ENCODE measurements at regions not wholly inside any gene's neighbourhood (a gene's known extent, or its start where the extent isn't known, plus 50 kb on each side); places are given as distances from the start of the nearest gene placed in this dataset.

DNA sequence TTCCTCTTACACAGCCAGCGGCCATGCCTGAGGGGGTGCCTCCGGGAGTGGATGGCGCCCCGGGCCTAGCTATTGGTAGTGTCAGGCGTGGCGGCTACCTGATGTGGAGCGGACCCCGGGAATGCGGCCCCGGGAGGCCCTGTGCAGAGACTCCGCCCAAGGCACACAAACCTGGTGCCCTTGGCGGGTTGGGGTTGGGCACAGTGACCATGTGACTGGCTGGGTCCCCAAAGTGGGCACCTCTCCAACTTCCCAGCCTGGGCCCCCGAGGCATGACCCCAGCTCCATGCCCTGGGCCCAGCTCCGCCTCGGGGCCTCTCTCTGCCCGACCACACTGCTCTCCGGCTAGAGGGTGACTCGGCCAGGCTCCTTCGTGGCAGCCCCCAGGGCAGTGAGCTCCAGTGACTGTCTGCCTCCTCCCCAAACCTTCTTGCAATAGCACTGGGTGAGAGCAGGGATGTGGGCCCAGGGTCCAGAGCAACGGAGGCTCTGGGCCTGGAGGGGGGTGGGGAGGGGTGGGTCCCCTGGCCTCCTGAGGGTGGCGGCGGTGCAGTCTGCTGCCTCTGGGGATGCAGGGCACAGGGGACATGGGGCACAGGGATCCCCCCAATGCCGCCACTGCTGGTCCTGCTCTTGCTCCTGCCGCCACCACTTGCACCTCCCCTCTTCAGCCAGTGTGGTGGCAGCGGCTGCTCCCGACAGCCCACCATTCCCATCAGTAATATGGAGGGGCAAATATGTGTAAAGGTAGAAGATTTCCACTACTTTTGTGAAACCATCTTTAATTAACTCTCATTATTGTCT is 942.9 kb upstream of the EPHA7 start:
- no peak for DNase-seq

DNA sequence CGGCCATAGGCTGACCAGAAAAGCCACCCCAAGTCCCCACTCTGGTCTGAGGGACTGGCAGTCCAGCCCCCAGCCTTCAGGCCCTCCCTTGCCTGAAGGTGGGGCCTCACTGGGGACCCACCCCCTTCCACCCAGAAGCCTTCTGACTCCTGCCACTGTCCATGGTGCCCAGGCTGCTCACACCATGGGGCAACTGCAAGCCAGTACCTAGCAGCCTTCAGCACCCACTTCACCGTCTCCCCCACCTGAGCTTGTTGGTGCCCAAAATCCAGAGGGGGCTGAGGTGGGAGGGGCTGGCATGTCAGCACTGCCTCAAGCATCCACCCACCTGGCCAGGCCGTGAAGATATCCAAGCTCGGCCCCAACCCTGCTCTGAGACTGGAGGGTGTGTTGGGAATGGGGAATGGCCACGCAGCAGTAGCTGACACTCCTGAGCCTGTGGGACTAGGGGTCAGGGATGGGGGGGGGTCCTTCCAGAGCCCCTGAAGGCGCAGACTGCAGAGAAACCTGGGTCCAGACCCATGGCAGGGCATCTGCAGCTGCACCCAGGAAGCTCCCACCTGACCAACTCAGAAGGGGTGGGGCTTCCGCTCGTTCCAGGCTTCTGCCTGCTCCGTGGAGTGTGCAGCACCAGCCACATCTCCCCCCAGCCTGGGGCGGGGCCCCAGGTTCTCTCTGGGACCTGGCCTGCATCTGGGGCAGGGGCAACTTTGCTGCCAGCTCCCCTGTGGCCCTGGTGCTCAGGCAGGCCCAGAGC is 942.1 kb upstream of the EPHA7 start:
- DNase-seq, result no peak

DNA sequence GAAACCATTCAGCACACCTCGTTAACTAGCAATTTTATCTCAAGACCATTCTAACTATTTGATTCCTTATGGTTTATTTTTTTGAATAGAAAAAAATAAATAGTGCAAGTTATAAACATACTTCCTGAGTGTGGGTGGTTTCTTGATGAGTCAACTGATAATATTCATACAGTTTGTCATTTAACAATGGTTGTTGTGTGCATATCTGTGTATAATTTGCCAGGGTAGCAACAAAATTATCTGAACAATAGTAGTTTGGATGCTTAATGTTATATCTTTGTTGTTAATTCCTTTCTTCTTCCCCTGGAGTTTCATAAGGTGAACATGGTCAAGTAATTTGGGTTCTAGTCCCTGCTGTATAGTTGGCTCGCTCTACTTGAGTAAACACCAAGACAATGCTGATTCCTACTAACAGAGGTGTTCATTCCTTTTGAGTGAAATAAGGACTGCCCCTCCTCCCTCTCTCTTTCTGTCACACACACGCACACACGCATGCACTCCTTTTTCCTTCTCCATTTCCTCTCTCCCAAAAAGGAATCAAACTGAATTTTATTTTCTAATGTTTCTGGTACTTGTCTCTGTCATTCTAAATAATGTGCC is 938.1 kb upstream of the EPHA7 start:
- no peak for DNase-seq

DNA sequence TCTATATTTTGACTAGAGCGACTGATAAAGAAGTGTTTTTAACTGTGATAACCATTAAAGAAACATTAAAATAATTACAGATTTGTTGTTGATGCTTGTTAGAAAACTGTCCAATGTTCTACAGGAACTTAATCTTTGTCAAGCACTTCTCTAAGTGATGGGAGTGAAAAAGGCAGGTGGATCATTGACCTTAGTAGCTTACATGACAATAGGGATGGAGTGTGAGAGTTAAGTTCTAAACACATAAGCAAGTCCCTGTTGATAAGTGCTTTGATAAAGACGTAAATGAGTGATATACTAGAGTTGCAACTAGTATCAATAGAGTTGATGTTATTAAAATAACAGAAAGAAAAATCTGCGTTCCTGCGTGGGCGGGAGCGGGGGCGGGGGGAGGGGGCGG is 931.5 kb upstream of the EPHA7 start:
- no peak for DNase-seq

DNA sequence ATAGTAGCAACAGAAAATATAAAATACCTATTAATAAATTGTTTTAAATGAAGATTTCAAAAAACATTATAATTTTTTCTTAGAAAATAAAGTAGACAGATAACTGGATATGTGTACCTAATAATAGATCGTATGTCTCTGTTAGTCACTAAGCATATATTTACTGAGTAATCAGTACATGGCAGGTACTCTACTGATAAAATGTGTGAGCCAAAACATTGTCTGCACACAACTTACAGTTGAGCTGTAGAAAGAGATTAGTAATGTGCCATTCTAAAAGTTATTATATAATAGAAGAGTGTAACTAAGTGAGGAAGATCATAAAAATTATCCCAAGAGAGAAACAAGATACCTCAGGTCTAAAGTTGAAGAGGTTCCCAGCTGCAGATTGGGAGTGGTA is 929.9 kb upstream of the EPHA7 start:
- DNase-seq, result no peak

DNA sequence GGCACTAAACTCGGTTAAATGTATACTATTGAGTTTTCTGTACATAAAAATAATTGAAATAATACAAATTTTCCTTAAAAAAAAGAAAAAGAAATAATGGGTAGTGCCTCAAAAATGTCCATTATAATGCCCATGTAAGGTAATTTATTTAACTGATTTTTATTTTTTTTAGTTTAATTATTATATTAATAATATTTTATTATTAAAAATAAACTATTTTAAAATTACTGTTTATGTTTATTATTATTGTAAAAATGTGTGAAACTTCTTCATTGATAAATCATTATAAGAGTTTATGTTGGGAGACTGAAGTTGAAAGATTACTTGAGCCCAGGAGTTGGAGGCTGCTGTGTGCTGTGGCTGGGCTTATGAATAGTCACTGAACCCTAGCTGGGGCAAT is 925.5 kb upstream of the EPHA7 start:
- DNase-seq, result no peak

DNA sequence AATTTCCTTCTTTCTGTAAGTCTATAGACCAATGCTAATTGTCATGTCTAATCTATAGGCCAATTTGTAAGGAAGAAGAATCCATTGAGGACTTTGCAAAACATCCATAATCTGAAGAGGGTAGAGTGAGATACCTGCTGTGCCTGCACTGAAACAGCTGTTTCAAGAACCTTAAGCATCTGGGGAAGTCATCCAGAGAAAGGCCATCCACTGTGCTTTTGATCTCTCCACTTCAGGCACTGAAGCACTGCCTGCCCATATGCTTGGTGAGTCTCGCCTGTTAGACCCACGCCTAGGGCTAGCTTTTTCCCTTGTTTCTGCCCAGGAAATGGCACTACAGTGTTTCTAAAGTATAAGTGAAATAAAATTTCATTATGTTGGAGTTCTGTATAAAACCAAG is 921.8 kb upstream of the EPHA7 start:
- no peak for DNase-seq

DNA sequence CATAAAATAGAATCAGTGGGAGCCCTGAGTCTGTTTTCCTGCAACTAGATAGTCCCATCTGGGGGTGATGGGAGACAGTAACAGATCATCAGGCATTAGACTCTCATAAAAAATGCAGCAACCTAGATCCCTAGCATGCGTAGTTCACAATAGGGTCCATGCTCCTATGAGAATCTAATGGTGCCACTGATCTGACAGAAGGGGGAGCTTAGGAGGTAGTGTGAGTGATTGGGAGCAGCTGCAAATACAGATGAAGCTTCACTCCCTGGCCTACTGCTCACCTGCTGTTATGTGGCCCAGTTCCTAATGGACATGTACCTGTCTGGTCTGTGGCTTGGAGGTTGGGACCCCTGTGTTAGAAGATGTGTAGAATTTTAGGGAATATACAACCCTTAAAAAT is 904.5 kb upstream of the EPHA7 start:
- DNase-seq, result no peak

DNA sequence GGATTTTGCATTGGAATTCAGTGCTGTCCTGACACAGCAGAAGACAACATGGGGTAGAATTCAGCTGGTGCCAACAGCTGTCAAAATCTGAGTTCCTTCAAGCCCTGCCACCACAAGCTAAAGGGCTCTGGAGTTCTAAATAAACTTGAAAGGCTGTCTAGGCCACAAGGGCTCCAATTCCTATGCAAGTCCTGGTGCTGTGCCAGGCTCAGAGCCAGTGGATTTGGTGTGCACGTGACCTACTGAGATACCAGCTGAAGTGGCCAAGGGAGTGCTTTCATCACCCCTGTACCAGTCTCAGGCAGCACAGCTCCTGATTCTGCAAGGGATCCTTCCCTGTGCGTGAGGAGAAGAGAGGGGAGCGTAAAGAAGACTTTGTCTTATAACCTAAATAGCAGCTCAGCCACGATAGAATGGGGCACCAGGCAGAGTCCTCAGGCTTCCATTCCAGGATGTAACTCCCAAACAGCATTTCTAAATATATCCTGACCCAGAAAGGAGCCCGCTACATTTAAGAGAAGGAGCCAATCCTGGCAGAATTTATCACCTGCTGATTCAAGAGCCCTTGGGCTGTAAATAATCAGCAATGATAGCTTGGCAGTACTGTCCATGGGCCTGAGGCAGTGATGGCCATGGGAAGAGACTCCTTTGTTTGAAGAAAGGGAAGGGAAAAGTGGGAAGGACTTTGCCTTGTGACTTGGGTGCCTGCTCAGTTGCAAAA is 881.2 kb upstream of the EPHA7 start:
- DNase-seq, result no peak

DNA sequence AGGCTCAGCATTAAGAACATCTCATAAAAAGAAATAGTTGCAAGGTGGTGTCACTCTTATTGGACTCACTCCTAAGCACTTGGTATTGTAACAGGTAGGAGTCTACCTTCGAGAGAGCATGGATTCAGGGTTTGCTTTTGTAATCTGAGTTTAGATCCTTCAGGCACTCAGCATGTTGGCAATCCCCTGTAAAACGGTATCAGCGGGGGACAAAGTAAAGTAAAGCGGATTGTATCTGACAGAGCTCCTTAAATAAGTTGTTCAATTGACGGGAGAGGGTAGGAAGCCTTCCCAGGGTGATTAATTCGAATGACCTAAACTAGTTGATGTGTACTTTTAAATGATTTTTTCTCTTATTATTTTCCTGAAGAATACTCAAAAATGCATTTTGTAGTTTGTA is 869.8 kb upstream of the EPHA7 start:
- DNase-seq, result no peak

DNA sequence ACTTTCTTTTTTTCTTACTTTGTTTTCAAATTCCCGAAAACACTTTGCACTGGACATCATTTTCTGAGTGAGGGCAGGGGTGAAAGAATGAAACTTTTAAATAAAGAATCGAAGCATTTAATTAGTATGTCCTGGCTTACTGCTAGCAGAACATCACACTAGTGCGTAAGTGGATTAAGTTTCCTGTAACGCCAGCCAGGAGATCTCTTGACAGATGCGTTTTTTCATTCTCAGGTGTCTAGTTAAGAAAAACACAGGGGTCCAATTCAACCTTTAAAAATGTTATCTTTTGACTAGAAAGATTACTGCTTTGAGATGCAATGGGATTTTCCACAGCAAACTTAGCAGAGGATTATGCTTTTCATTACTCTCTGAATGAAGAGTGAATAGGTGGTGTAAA is 858.8 kb upstream of the EPHA7 start:
- DNase-seq, result no peak

DNA sequence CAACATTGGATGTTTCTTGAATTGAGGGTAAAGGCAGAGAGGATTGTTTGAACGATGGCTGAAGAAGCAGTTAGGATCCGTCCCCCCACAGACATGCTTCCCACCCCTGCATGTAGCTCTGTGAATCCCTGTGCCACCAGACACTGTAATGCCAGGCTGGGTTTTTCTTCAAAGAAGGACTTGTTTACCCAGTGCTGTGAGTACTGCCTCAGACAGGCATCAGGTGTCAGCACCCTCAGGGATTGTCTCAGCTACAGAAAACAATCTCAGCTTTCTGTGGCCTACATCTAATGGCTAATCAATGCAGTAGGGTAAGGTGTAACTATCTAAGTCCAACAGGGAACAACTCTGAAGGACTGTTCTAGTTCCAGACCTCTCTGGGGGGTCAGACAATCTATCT is 853.0 kb upstream of the EPHA7 start:
- DNase-seq, result no peak

DNA sequence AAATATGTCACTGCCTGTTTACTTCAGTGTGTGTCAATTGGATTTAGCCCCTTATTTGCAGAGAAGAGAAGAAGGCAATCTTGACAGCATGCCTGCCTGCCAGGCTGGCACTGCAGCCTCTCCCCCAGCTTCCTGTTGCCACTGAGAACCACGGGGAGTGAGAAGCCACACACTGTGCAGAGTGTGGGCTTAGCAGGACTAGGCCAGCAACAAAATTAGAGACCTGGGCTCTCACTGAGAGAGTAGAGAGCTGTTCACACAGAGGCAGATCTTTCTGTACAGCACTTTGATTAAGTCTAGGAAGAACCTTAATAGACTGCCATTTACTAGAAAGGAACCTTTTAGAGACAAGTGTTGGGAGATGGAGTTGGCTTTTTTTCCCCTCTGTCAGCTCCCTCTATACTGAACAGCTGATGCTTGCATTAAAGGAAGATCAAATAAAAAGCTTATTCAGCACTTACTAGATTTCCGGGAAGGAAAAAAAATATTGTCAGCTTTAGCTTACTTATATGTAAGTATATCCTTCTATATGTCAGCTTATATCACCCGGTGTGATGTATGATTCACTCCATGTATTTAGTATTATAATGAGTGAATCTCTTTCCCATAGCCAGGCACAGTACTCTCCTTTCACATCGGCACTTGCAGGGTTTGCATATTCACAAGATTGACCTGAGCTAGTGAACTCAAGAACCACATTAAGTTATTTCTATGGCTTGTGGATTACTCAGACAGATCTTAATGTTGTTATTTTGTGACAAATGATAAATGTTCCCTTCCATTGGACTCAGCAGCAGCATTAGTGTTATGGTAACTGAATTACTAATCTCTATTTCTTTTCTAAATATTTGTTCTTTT is 851.0 kb upstream of the EPHA7 start:
- DNase-seq, result peak; percentile 23

DNA sequence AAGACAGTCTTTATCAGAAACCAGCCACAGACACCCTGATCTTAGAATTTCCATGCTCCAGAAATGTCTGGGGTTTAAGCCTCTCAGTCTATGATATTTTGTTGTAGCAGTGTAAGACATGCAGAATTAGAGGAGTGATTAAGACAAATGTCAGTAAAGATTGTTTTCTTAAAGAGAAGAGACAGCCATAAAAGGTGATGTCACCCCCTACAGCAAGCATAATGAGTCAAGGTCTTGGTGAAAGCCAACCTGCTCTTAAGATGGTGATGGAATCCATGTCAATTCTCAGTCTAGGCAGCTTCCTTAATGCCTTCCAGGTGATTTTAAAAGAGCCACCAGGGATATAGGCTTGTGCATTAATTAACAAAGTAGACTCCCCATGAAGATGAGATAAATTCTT is 849.9 kb upstream of the EPHA7 start:
- DNase-seq, result no peak

DNA sequence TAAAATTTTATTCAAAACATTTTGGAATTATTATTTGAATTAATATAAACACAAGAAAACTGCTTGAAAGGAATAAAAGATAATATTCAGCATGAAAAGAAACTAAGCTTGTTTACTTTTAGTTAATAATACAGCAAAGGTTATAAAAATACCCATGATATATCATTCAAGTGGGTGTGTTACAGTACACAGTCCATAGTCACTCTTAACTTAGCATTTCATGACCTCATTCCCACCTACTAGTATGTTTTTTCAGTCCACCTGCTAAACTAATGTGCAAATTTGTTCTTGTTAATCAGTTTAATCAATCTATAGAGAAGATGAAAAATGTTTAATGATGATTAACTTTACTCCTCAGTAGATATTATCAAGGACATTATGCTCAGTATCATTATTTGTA is 841.4 kb upstream of the EPHA7 start:
- DNase-seq, result no peak

DNA sequence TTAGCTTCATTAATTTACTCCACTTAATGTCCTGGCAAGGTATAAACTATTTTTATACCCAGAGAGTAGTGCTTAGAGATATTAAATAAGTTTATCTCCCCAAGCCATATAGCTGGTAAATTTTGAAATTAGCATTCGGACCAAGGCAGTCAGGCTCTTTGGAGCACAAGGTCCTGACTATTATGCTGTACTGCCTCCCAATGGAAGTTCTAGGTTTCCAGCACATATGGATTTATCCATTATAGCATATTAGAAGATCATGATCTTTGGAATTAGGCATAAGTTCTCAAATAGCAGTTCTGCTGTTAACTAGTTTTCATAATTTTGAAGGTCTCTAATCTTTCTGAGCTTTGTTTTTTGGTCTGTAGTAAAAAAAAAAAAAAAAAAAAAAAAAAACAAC is 835.3 kb upstream of the EPHA7 start:
- DNase-seq, result peak; percentile 14

DNA sequence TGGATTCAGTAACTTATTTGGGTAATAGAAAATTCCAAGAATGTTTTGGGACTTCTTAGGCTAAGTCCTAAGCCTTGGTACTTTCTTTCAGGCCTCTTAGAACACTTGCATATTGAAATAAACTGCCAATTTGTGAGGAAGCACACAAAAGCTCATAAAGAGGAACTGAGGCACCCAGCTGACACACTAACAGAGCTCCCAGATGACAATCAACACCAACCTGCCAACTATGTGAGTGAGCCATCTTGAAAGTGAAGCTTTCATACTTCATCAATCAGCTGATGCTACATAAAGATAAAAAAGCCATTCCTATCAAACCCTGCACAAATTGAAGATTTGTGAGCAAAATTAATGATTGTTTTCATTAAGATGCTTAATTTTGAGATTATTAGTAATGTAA is 832.5 kb upstream of the EPHA7 start:
- no peak for DNase-seq

DNA sequence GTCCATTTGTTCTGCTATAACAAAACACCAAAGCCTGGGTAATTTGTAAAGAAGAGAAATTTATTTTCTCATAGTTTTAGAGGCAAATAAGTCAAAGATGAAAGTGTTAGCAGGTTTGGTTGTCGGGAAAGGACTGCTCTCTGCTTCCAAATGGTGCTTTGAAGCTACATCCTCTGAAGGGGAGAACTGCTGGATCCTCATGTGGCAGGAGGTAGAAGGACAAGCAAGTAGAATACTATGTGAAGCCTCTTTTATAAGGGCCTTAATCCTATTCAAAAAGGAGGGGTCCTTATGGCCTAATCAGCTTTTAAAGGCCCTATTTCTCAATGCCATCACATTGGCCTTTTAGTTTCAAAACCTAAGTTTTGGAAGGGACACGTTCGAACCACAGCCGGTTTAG is 826.0 kb upstream of the EPHA7 start:
- DNase-seq, result no peak

DNA sequence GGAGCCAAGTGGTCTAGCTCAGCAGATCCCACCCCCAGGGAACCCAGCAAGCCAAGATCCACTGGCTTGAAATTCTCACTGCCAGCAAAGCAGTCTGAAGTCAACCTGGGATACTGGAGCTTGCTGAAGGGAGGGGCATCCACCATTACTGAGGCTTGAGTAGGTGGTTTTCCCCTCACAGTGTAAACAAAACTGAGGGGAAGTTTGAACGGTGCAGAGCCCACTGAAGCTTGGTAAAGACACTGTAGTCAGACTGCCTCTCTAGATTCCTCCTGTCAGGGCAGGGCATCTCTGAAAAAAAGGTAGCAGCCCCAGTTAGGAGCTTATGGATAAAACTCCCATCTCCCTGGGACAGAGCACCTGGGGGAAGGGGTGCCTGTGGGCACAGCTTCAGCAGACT is 819.5 kb upstream of the EPHA7 start:
- DNase-seq, result no peak

DNA sequence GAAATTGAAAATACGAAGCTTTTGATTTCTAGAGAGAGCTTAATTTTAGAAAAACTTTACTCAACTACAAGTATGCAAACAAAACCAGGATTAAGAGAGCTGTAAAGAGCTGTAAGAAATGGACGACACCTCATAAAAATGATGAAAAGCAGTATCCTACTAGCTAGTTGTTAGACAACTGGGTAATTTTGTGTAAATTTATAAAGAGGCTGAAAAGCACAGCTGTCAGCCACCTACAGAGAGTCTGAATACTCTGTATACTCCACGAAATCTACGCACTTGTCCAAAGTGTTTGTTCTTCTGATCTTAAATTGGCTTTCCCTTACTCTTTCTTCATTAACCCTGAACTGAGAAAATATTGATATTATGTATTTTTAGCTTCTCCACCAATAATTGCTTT is 808.4 kb upstream of the EPHA7 start:
- no peak for DNase-seq

DNA sequence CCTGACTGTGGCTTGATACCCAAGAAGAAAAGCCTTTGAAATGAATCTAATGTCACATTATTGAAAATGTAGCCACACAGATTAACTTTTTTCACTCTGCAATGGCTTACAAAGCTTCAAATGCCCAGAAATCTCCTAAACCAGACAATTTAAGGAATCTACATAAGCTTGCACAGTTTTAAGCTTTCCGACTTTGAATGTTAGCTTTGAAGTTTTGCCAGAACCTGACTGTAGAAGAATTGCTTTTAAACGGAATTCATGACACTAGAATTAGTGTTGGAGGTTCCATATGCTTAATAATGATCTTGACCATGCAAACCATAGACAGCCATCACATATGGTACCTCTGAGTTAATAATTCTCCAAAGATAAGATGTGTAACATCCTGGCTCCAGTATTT is 798.5 kb upstream of the EPHA7 start:
- no peak for DNase-seq

DNA sequence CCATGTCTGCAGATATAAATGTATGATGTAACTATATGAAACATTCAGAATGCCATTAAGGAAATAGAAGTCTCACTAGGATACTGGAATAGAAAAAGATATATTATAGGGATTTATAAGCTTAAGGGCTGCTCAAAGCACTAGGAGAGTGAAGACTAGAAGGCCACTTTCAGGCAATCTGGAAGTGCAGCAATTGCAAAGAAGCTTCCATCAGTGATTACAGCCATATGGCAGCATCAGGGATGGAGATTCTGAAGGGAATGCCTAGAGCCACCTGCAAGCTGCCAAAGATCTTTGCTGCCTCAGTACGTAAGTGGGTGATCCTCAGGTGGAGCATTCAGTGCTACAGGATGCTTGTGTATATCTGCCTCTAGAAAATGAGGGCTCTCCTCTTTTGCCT is 796.2 kb upstream of the EPHA7 start:
- no peak for DNase-seq

DNA sequence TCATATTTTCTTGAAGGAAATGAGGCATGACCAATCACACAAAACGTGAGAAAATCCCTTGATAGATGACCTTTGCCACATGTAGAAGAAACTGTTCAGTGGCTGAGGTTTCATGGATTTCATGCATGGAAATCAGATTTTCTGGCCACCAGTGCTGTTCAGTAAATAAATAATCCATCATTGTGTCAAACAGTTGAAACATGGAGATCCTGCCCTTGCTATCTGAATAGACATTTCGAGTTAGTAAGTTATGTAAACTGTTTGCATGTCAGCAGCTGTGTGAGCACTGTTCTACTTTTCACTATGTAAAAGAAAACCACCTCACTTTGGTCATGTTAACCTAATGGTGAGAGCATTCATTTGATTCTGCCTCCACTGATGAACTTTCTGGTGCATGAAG is 793.9 kb upstream of the EPHA7 start:
- DNase-seq, result no peak

Measured in NCI-H526 treated with DMSO at 0.1 percent for 48 hours (cell line).